DMS153 (cell line): ENCODE measurements at regions not wholly inside any gene's neighbourhood (a gene's known extent, or its start where the extent isn't known, plus 50 kb on each side); places are given as distances from the start of the nearest gene placed in this dataset.
"Not testable (repeated sequence)": the region's sequence is repeated elsewhere in the genome, so short reads cannot be mapped to it uniquely, and the experiment has no call there.

Experiments used
- DNase-seq: peaks from one replicate; lab custom pipeline; 2025; lab: John Stamatoyannopoulos, UW

DNA sequence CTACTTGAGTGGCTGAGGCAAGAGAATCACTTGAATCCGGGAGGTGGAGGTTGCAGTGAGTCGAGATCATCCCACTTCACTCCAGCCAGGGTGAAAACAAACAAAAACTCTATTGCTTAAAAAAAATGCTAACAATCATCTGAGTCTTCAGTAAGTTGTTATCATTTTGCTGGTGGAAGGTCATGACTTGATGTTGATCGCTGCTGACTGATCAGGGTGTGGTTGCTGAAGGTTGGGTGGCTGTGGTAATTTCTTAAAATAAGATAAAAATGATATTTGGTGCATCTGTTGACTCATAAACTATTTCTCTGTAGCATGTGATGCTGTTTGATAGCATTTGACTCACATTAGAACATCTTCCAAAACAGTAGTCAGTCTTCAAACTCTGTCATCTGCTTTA is 349.4 kb upstream of the PAPPA start:
- DNase-seq, result no peak

DNA sequence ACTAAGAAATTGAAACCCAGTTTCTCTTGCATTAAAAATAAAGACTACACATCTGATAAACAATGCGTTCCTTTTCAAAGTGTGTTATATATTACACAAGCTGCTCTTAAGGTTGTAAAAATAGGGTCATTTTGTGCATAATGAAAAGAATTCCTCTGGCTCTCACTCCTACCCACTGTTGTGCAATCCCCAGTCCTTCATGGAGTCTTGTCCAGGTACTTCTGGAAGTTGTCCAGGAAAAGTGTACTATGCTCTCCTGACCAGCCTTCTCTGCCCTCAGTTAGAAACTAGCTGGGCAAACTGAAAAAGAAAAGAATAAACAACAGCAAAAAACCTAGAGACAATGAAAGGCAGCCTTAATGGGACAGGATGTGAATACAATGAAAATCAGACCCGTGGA is 345.5 kb upstream of the PAPPA start:
- no peak for DNase-seq

DNA sequence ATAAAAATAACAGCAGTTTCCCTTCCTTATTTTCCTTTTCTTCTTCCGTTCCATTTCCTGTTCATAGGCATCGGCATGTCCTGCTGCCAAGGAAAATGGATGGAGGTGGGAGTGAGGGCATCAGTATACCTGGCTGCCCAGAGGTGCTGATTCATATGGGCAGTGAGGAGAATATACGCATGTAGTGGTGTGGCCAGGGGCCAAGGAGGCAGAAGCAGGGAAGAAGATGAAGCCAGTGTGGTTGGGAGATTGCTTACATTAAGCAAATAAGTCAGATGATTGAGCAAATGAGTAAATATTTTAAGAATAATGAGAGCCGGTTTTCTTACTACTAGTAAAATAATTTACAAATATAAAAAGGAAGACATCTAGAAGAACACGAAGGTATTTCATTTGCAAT is 344.9 kb upstream of the PAPPA start:
- no peak for DNase-seq

DNA sequence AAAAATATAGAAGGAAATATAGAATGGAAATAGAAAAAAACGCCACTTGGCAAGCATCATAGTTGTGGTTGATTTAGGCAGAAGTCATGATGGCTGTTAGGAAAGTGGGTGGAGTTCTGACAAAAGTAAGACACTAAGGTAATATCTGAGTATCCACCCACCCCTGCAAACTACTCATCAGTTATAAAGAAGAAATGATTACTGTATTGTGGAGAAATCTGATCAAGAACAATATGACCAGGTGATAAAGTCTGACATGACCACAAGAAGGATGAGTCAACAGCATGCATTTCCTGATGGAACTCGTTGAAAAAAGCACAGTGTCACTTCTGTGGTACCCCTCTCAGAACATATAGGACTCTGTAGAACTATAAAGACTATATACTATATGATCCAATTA is 343.4 kb upstream of the PAPPA start:
- no peak for DNase-seq

DNA sequence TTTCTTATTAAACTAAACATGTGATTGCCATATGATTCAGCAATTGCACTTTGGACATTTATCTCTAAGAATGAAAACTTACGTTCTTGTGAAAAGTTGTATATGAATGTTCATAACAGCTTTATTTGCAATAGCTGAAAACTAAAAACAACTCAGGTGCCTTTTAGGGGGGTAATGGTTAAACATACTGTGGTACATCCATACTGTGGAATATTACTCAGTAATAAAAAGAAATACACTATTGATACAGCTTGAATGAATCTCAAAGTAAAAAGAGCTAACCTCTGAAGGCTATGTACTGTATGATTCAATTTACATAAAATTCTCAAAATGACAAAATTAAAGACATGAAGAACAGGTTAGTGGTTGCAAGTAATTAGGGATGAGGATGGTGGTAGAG is 339.5 kb upstream of the PAPPA start:
- no peak for DNase-seq

DNA sequence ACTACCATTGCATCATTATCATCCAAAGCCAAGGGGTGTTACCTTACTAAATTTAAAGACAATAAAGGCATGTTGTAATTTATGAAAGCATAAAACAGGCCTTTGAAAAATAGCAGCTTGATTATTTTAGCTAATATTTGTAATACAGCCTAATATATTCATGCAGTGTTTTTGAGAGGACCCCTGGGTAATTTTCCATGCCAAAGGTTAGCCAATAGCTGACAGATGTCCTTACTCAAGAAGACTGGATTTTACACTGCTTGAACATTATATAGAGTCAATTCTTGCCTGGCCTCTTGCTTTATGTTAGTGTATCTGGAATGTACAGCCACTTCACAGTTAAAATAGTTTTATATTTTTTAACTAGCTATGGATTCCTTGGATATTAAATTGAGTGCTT is 337.8 kb upstream of the PAPPA start:
- no peak for DNase-seq

DNA sequence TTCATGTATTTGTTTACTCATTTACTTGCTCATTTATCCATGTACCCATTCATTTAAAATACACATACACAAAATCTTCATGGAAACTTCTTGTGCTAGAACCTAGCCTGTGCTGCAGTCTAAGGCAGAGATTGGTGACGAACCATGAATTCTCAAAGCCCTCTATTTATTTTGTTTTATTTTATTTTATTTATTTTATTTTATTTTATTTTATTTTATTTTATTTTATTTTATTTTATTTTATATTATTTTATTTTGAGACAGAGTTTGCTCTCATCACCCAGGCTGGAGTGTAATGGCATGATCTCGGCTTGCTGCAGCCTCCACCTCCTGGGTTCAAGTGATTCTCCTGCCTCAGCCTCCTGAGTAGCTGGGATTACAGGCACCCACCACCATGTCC is 334.9 kb upstream of the PAPPA start:
- DNase-seq, result not testable (repeated sequence)

DNA sequence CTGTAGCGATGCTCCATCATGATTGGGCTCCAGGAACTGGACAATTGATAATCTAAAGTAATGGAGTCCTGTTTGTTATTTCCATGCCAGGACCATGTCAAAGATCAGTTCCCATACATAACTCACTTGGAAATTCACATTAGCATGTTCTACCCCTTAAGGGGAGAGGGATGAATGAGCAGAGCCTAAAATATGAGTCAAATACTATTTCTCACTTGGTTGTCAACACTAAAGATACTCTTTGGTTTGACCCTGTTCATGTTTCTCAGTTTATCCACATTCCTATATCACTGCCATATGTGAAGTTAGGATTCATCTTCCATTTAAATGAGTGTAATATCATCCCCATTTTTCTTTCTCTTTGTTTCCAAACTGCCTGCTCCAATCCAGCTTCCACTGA is 321.6 kb upstream of the PAPPA start:
- DNase-seq, result no peak

DNA sequence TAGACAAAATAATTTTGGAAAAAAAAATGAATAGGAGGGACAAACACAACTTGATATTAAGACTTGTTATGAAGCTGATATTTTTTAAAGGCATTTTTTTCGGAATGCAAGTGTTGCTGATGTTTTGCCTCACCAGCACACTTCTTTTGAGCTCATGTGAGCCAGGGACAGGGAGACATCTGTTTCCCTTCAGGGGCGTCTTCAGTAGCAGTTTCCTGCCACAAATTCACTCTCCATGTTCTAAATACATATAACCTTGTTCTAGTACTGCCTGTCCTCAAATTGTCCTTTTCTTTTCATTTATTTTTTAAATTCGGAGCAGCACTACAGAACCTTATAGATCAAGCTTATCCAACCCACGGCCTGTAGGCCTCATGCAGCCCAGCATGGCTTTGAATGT is 316.0 kb upstream of the PAPPA start:
- no peak for DNase-seq

DNA sequence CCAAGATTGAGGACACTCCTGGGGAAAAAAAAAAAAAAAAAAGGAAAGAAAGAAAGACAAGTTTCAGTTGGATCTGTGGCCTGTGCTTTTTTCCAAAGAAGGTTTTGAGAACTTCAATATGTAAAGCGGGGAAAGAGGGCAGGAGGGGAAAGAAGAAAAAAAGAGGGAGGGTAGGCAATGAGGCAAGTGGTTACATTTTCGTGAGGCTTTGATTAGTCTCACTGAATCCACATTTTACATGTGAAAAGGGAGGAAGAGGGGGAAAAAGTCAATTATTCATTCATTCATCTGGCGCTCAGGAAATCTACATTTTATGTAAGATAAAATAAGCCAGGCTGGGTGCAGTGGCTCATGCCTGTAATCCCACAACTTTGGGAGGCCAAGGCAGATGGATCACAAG is 315.2 kb upstream of the PAPPA start:
- DNase-seq, result no peak

DNA sequence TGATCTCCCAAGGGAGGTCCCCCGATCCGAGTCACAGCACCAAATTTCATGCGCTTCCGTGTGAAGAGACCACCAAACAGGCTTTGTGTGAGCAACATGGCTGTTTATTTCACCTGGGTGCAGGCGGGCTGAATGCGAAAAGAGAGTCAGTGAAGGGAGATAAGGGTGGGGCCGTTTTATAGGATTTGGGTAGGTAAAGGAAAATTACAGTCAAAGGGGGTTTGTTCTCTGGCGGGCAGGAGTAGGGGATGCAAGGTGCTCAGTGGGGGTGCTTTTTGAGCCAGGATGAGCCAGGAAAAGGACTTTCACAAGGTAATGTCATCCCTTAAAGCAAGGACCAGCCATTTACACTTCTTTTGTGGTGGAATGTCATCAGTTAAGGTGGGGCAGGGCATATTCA is 309.2 kb upstream of the PAPPA start:
- DNase-seq, result not testable (repeated sequence)

DNA sequence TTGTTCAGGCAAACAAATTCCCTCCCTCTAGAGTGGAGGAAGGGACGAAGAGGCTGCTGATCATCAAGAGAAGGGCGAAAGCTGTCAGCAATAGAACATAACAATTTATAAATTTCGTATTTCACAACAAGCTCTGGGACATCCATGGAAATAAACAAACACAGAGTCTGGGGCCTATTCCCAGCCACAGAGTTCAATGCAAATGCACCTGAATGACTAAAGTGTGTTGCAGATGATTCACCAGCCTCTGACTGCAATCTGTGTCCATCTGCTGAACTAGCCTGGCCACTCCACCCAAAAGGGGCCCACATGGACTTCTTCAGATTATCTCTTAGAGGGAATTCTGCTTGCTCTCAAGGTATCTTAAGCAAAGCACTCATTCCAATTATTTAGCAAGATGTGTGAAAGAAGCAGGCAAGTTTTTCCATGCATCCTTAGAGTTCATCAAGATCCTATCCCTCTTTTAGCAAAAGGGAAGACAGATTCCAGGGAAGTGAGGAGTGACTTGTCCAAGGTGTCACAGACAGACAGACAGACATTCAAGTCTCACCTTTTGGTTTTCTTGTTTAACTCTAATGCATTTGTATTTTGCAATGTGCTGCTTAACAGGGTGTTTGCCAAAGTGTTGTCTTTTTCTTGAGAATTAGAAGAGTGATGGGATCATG is 307.8 kb upstream of the PAPPA start:
- no peak for DNase-seq

DNA sequence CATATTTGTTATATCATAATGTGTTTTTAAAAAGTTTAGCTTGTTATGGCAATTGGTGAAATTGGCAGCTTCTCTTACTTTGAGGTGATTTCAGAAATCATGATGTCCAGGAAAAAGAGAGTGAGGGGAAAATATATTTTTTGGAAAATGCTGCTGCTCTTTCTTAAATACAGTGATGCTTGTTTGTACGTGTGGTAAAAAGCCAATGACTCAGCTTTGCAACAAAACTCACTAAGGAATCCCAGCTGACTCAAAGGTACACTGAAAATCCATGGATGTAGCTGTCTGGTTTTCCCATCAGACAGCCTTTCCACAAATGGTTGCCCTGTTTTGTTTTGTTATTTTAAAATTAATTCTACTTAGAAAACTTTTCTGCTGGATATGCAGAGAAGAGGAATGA is 306.4 kb upstream of the PAPPA start:
- no peak for DNase-seq

DNA sequence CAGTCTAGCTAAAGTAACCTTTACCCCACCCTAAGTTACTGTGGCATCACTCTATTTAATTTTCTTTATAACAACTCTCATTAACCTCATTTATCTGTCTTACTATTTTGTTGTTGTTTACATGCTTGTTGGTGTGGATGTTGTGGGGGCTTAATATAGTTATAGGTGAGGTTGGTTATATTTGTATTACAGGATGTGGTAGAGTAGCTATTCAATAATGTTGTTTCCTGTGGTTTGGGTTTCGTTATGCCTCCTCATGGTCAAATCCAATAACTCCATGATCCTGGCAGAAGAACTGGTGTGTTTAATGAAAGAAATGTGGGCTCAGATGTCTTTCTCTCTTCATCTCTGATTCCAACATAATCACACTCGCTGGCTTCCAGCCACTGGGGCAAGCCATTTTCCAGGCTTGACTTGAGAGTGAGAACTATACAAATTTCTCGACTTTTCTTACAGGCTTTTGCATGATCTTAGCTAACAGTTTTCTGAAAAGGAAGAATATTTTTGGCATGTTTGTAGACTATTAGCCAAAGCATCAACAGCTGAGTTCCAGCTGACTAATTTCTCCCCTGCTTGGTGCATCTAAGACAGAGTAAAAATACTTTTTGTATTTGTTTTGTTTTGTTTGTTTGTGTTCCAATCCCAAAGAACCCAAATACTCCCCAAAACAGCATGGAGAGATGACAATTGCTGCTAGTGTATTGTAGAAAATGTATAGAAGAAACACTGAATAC is 303.7 kb upstream of the PAPPA start:
- DNase-seq, result no peak

DNA sequence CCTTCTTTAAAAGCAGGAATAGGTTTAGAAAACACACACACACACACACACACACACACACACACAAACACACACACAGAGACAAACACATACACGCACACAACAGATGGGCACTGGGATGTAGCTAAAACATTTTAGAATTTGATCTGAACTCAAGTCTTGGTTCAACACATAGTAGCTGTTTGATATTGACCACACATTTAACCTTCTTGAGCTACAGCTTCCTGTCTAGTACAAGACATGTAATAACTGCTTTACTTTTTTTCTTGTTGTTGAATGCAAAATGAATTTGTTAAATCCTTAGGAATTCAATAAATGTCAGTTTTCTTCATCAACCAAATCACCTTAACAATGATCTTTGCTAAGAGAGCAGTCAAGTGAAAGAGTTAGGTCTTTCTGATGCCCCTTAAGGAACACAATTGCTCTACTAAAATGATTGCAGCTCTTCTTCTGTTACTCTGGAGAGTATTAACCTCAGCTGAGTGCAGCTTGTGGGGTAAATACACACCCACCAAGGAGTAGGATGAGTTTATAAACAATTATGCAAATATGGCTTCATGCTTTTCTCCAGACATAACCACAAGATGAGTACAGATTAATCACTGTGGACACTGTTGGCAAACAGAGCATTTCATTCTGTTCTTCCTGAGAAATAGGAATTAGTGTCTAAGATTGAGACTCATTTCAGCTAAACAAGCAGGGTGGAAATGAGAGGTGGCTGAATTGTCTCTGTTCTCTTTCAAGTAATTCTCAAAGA is 302.9 kb upstream of the PAPPA start:
- DNase-seq, result no peak

DNA sequence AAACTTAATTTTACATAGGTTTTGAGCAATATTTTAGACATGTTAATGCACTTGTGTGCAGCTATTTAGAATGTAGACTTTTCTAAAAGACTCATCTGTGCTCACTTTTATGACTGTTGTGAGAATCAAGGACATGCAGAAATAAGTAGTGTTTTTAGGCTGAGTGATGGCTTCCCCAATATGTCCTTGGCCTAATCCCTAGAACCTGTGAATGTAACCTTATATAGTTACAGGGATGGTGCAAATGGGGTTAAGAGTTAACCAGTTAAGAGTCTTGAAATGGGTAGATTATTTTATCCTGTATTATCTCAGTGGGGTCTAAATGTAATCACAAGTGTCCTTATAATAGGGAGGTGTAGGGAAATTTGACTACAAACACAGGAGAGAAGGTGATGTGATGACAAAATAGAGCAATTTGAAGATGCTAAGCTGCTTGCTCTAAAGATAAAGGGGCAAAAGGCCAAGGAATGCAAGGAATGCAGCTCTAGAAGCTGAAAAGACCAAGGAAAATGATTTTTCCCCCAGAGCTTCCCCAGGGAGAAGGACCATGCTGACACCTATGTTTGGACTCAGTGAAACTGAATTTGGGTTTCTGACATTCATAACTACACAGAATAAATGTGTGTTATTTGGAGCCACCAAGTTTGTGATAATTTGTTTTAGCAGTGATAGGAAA is 298.0 kb upstream of the PAPPA start:
- DNase-seq, result no peak

DNA sequence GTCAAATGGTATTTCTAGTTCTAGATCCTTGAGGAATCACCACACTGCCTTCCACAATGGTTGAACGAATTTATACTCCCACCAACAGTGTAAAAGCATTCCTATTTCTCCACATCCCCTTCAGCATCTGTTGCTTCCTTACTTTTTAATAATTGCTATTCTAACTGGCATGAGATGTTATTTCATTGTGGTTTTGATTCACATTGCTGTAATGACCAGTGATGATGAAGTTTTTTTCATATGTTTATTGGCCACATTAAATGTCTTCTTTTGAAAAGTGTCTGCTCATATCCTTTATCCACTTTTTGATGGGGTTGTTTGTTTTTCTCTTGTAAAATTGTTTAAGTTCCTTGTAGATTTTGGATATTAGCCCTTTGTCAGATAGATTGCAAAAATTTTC is 295.2 kb upstream of the PAPPA start:
- DNase-seq, result not testable (repeated sequence)

DNA sequence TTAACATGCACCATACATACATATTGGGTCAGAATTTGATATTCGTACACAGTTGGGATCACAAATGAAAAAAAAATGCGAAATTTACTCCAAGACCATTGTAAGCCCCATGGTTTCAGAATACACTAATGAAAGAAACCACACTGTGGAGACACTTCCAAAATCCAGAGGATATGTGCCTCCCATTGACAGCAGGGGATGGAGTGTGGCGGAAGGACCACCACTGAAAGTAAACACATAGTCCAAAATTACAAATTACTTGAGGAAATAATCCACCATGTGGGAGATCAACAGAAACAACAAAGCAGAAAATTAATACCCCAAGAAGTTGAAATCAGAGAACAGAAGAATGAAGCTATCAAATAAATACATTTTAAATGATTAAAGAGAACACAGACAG is 291.6 kb upstream of the PAPPA start:
- DNase-seq, result no peak

DNA sequence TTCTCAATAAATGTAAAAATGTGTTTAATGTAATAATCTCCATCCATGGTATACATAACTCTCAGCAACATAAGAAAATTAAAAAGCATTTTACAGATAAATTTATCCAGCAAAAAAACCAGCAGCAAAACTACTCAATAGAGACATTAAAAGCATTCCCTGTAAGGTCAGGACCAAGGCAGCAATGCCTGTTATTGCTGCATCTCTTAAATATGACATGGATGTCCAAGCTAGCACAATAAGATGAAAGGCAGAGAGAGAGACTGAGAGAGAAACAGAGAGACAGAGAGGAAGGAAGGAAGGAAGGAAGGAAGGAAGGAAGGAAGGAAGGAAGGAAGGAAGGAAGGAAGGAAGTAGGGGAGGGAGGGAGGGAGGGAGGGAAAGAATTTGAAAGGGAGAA is 289.0 kb upstream of the PAPPA start:
- DNase-seq, result no peak

DNA sequence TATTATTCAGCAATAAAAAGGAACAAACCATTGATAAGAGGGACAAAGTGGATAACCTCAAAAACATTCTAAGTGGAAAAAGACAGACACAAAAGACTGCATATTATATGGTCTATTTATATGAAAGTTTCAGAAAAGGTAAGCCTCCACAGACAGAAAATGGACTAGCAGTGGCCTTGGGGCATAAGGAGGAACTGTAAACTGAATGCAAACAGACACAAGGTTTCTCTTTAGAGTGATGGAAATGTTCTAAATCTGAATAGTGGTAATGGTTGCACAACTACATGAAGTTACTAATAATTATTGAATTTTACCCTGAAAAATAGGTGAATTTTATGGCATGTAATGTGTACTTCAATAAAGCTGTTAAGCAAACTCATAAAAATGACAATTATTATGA is 286.3 kb upstream of the PAPPA start:
- no peak for DNase-seq

DNA sequence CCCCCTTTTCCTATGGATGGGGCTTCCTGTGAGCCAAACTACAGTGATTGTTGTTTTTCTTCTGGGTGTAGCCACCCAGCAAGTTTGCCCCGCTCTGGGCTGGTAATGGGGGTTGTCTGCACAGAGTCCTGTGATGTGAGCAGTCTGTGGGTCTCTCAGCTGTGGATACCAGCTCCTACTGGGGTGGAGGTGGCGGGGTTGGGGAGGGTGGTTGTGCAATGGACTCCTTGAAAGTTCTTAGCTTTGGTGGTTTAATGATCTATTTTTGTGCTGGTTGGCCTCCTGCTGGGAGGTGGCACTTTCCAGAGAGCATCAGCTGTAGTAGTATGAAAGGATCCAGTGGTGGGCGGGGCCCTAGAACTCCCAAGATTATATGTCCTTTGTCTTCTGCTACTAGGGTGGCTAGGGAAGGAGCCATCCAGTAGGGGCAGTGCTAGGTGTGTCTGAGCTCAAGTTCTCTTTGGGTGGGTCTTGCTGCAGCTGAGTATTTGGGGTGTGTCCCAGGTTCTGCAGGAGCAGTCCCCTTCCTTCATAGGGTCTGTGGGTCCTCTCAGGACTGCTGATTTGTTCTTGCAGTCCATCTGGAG is 275.6 kb upstream of the PAPPA start:
- no peak for DNase-seq

DNA sequence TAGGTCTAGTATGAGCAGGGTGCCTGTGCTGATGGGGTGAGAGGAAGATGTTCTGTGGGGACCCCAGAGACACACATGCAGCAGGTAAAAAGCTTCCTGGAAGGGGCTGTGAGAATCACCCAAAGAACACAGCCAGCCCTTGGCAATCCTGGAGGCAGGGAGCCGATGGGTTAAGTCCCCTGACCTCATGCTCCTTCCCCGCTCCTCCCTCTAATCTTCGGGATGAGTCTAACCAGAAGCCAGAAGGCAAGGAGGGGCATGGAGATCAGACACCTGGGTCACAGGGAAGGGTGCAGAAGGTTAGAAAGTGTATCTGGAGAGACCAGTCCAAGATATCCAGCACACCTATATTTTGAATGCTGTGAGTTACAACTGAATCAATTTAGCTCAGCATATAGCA is 274.1 kb upstream of the PAPPA start:
- no peak for DNase-seq
